ENCODE measurements at regions not wholly inside any gene's neighbourhood (a gene's known extent, or its start where the extent isn't known, plus 50 kb on each side); places are given as distances from the start of the nearest gene placed in this dataset.
"Not testable (repeated sequence)": the region's sequence is repeated elsewhere in the genome, so short reads cannot be mapped to it uniquely, and the experiment has no call there.

DNA sequence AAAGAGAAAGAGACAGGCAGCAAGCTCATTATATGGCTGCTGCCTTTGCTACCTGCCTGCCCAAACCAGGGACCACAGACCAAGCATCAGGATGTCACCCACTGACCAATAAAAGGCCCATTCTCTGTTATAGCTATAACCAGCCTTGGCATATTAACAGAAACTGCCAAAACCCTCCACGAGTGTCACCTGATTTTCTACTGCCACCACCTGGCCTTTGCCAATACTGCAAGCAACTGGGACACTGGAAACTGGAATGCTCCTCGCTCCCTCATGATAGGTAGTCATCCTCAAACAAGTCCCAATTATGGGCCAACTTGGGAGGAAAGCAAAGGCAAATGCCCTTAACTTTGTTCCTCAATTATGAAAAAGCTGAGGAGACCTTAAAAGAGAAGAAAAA is 76.0 kb downstream of the SPIN4 start:
- no peak overlapping the region for H3K4me3 ChIP-seq (ENCODE audit: low read depth, low read length)
- DNase-seq (ENCODE audit: low read depth): no peak
- TF ChIP-seq, protein P1, sequence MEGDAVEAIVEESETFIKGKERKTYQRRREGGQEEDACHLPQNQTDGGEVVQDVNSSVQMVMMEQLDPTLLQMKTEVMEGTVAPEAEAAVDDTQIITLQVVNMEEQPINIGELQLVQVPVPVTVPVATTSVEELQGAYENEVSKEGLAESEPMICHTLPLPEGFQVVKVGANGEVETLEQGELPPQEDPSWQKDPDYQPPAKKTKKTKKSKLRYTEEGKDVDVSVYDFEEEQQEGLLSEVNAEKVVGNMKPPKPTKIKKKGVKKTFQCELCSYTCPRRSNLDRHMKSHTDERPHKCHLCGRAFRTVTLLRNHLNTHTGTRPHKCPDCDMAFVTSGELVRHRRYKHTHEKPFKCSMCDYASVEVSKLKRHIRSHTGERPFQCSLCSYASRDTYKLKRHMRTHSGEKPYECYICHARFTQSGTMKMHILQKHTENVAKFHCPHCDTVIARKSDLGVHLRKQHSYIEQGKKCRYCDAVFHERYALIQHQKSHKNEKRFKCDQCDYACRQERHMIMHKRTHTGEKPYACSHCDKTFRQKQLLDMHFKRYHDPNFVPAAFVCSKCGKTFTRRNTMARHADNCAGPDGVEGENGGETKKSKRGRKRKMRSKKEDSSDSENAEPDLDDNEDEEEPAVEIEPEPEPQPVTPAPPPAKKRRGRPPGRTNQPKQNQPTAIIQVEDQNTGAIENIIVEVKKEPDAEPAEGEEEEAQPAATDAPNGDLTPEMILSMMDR (IDR thresholded peaks at IDR 0.05; ENCODE audit: control insufficient read depth, extremely low read depth, insufficient read depth): peak; percentile 70

DNA sequence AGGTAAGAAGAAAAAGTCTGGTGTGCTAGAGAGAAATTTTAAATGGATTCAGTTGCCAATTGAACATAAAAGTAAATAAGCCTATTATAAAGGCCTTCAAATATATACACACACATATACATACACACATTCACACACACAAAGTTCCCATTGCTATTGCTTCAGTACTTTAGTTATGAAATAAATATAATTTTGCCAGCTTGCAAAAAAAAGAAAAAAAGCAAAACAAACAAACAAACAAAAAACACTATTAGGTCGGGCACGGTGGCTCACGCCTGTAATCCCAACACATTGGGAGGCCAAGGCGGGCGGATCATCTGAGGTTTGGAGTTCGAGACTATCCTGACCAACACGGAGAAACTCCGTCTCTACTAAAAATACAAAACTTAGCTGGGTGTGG is 80.3 kb downstream of the SPIN4 start:
- DNase-seq (ENCODE audit: low read depth): no peak
- H3K4me3 ChIP-seq (ENCODE audit: low read depth, low read length): no peak overlapping the region
- TF ChIP-seq, protein P1 (IDR thresholded peaks at IDR 0.05; ENCODE audit: control insufficient read depth, extremely low read depth, insufficient read depth): no peak

DNA sequence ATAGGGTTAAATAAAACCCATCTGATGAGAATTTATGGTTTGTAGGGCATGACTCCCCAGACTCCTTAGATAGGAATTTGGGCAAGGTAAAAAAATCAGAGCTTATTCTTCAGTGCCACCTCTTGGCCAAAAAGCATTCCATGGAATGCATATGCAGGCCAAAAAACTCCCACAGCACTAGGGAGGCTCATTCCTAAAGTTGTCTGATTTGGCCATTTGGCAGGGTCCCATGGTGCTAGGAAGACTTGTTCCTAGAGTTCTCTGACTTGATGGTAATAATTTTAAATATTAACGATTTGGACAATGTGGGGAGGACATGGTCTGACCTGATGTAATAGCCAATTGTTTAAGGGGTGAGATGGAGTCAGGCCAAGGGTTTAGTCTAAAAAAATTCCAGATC is 93.0 kb downstream of the SPIN4 start:
- TF ChIP-seq, protein P1 (IDR thresholded peaks at IDR 0.05; ENCODE audit: control insufficient read depth, extremely low read depth, insufficient read depth): 0 out of 2 replicates have a peak, but pooled peaks have one; percentile 3
- DNase-seq (ENCODE audit: low read depth): no peak
- H3K4me3 ChIP-seq (ENCODE audit: low read depth, low read length): no peak overlapping the region

DNA sequence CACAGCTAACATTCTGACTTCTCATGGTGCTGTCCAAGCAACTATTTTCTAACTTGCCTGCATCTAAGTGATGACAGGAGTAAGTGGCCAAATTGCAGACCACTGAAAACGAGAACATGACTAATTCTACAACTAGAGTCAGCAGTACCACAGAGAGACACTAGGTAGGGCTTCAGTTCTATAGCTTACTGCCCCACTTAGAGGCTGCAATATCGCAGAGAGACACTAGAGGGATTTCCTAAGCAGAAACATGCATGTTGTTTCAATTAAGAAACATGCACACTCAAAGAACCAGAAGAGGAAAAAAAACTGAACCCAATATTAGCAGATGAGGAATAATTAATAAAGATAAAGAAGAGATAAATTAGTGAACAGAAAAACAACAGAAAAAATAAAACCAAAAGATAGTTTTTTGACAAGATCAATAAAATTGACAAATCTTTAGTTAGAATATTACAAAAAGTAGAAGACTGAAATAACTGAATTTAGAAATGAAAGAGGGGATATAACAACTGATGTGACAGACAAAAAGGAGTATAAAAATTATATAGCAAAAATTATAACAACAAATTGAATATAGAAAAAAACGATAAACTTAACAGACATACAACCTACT is 100.8 kb downstream of the SPIN4 start:
- peak; percentile 50 for DNase-seq (ENCODE audit: low read depth)
- TF ChIP-seq, protein P1 (IDR thresholded peaks at IDR 0.05; ENCODE audit: control insufficient read depth, extremely low read depth, insufficient read depth): peak; percentile 79
- no peak overlapping the region for H3K4me3 ChIP-seq (ENCODE audit: low read depth, low read length)

DNA sequence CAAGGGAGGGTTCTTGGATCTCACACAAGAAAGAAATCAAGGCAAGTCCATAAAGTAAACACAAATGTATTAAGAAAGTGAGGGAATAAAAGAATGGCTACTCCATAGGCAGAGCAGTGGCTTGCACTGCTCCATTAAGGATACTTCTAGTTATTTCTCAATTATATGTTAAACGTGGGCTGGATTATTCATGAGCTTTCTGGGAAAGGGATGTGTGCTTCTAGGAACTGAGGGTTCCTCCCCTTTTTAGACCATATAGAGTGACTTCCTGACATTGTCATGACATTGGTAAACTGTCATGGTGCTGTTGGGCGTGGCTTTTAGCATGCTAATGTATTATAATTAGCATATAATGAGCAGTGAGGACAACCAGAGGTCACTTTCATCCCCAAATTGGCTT is 108.4 kb downstream of the SPIN4 start:
- DNase-seq (ENCODE audit: low read depth); H3K4me3 ChIP-seq (ENCODE audit: low read depth, low read length): not testable (repeated sequence)

DNA sequence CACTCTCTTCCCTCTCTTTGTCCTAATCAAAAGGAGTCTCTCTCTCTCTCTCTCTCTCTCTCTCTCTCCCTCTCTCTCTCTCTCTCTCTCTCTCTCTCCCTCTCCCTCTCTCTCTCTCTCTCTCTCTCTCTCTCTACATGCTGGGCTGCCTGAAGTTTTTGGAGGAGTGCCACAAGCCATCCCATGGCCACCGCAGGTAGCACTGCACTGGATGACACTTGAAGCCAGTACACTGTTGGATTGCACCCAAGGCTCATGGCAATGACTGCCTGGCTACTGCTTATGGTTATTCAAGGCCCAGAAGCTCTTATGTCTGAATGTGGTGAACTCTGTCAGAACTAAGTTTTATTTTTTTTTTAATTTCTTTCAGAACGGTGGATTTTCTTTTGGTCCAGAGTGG is 115.2 kb downstream of the SPIN4 start:
- DNase-seq (ENCODE audit: low read depth): not testable (repeated sequence)

DNA sequence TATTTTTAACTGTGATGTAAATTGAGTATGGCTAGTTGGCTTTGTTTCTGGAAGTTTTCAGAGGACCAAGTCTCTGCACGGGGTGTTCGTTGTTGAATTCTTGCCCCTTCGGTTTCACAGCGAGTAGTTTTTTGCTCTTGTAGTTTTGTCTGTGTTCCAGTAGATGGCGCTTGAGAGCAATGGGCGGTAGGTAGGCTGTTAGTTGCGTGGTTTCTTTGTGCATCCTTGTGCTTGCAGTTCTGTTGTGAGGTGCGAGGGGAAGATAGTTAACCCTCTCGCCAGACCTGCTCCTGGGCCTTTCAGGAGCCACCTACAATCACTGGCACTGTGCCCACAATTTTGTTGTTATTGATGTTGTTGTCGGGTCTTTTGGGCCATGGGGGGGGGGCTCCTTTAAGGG is 118.1 kb downstream of the SPIN4 start:
- not testable (repeated sequence) for DNase-seq (ENCODE audit: low read depth); H3K4me3 ChIP-seq (ENCODE audit: low read depth, low read length)

More for the DNA sequence above, 115.2 kb downstream of the SPIN4 start:
- H3K4me3 ChIP-seq (ENCODE audit: low read depth, low read length): not testable (repeated sequence)

DNA sequence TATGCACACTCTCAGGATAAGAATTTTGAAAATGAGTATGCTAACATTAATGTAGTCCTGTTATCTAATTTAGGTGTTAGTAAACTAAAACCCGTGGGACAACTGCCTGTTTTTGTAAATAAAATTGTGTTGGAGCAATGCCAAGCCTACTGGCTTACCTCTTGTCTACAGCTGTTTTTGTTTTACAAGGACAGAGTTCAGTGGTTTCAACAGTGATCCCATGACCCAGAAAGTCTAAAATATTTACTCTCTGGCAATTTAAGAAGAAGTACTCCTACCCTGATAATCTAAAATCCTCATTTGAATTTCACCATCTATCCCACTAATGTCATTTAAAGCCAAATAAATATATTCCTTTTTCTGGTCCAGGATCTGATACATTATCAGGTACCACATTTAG is 132.9 kb downstream of the SPIN4 start:
- H3K4me3 ChIP-seq (ENCODE audit: low read depth, low read length); DNase-seq (ENCODE audit: low read depth): not testable (repeated sequence)

DNA sequence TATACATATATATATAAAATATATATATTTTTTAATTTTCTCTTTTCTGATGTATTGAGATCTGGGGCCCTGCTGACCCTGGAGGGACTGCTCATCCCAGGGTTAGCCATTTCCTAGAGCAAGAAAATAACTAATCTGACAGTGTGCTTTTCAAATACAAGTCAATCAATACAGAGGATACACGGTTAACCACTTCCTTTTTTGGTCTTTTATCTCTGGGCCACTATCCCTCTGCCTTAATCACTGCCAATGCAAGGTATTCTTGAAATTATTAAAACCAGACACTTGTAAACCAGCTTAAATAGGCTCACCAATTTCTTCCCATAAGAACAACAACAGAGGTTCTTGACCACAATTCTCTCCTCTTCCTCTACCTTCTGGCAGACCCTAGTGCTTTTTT is 133.6 kb downstream of the SPIN4 start:
- not testable (repeated sequence) for DNase-seq (ENCODE audit: low read depth); H3K4me3 ChIP-seq (ENCODE audit: low read depth, low read length)

DNA sequence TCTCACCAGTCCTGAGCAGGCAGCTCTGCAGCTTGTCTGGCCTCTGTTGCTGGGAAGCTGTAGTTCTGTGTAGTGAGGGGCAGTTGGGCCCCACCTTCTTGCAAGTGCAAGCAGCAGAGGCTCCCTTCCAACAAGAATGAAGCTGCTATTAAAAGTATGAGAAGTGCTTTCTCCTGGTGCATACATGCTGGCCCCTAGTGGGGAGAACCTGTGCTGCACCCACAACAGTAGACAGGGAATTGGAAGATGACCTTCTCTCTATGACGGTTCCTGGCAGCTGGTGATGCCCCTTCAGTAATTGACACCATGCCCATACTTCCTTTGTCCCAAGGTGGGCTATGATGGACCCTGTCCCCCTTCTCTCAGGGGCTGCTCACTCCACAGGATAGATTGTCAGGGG is 141.5 kb downstream of the SPIN4 start:
- H3K4me3 ChIP-seq (ENCODE audit: low read depth, low read length); DNase-seq (ENCODE audit: low read depth): not testable (repeated sequence)

DNA sequence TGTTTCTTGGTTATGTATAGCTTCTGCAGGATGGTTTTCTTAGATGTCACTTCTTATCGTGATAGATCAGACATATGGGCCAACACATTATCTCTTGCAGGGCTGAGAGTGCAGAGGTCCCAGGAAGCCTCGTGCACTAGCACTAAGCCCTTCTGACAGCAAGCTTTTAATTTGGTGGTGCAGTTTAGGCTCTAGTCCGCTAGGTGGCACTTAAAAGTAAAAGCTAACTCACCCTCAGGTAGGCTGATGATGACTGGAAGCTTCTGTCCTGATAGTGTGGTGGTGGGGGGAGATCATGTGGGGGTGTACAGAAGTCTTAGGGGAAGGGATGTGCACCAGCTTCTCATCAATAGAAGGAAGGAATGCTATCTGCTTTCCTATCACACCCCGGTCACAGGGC is 142.0 kb downstream of the SPIN4 start:
- DNase-seq (ENCODE audit: low read depth); H3K4me3 ChIP-seq (ENCODE audit: low read depth, low read length): not testable (repeated sequence)

DNA sequence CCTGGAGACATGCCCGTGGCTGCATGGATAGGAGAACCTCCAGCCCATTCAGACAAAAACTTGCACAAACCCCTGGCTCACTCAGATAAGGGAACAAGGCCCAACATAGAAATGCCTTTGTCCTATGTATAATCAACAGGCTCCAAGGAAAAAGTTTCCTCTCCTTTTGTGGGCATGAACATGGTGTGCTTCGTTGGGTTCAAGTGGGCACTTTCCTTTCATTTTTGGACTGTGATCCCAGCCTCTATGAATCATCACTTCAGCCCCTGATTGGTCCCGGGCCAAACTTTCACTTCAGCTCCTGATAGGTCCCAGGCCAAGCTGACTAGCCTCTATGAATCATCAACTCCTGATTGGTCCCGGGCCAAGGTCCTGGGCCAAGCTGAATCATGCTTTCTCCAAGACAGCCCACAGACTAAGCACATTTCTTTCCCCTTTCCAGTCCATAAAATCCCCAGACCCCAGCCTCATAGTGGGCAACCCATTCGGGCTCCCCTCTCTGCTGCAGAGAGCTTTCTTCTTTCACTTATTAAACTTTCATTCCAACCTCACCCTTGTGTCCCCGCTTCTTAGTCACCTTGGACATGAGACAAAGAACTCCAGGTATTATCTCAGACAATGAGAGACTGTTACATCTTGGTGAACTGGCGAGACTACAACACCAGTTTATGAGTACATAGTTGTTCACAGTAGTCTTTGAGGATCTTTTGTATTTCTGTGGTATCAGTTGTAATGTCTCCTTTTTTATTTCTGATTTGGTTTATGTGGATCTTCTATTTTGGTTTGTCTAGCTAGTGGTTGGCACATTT is 146.7 kb downstream of the SPIN4 start:
- not testable (repeated sequence) for H3K4me3 ChIP-seq (ENCODE audit: low read depth, low read length); DNase-seq (ENCODE audit: low read depth)

DNA sequence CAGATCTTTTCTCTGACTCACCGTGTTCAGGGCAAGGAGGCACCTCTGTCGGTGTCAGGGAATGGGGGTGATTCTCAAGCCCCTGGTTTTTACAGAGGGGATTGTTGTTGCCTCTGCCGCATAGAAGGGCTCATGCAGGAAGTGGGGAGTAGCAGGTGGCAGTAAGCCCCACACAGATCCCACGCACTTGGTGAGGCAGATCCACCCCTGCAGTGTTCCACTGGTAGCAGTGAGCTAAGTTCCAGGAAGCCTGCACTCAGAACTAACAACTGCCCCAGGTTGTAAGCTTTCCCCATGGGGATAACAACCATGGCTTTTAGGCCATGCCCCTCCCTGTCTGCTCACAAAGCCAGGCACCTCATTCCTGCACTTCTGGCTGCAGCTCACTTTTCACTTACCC is 149.1 kb downstream of the SPIN4 start:
- not testable (repeated sequence) for DNase-seq (ENCODE audit: low read depth); H3K4me3 ChIP-seq (ENCODE audit: low read depth, low read length)

DNA sequence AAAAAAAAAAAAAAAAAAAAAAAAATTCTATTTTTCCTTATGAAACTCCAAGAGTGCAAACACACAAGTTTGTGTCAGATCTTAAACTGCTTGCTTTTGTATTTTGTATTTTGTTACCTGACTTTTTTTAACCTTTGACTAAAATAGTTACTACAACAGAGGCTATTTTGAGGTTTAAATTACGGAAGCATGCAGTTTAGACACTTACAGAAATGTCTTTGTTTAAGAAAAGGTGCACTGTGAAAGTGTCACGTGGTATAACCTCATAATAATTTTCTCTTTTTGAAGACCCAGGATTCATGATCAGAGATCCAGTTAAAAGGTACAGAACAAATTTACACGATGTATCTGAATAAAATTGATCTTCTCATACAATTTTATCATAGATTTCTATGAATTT is 152.4 kb downstream of the SPIN4 start:
- not testable (repeated sequence) for H3K4me3 ChIP-seq (ENCODE audit: low read depth, low read length); DNase-seq (ENCODE audit: low read depth)

Data from LNCaP clone FGC (cell line).